Lower leg skin (tissue), 4 donors: ENCODE measurements at regions not wholly inside any gene's neighbourhood (a gene's known extent, or its start where the extent isn't known, plus 50 kb on each side); places are given as distances from the start of the nearest gene placed in this dataset.

Source experiments
- DNase-seq, 2 donors: peaks; one replicate each; pipeline ENCODE4 v3.0.0-alpha.2; 2019; ENCODE audit warnings: low spot score in 2 of 2
- H3K4me3 ChIP-seq: fragments of 200-600 bp; sonication (generic); 2 replicates; pipeline ENCODE4 v1.5.1; 2017; ENCODE audit warnings: mild to moderate bottlenecking, low read depth; ENCODE audit not compliant: poor library complexity, severe bottlenecking
- POLR2A ChIP-seq, 2 donors: fragments of 450-650 bp; IDR thresholded peaks; one replicate each; pipeline ENCODE4 v1.6.1; 2016 to 2017; ENCODE audit warnings: antibody characterized with exemption in 2 of 2, mild to moderate bottlenecking in 1 of 2, moderate library complexity in 1 of 2
- WGBS, 2 donors: methylation state at CpG; one replicate each; pipeline ENCODE4 v1.1.5; 2018; 5-methylcytosine and 5-hydroxymethylcytosine counted together
- intact Hi-C: fragments of 100-400 bp; cut with DNase I; formaldehyde crosslinking; loops from one replicate; pipeline ENCODE4 v1.15.0; 2023; ENCODE audit warnings: low total_unique reads
- TF ChIP-seq, protein P1 (sequence below), 3 donors: fragments of 450-650 bp; IDR thresholded peaks; one replicate each; pipeline ENCODE4 v1.5.1; 2016; ENCODE audit warnings: antibody characterized with exemption in 3 of 3, mild to moderate bottlenecking in 3 of 3, moderate library complexity in 2 of 3

DNA sequence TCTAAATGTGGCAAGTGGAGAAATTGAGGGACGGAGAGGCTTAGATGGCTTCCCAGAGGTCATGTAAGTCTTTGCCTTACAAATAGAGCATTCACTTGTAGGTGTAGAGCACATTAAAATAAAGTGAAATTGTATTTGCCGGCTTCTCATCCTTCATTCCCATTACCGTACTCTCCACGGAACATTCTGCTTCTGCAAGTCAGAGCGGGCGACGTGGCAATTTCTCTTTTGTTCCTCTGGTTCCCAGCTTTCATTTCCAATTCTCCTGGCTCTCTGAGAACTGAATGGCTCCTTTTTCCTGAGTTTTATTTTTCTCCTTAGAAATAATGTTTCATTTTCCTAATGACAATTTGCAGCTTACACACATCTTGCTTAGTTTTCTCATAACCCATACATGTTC lies 51.3 kb upstream of the PFKP start:
- TF ChIP-seq, protein P1, sequence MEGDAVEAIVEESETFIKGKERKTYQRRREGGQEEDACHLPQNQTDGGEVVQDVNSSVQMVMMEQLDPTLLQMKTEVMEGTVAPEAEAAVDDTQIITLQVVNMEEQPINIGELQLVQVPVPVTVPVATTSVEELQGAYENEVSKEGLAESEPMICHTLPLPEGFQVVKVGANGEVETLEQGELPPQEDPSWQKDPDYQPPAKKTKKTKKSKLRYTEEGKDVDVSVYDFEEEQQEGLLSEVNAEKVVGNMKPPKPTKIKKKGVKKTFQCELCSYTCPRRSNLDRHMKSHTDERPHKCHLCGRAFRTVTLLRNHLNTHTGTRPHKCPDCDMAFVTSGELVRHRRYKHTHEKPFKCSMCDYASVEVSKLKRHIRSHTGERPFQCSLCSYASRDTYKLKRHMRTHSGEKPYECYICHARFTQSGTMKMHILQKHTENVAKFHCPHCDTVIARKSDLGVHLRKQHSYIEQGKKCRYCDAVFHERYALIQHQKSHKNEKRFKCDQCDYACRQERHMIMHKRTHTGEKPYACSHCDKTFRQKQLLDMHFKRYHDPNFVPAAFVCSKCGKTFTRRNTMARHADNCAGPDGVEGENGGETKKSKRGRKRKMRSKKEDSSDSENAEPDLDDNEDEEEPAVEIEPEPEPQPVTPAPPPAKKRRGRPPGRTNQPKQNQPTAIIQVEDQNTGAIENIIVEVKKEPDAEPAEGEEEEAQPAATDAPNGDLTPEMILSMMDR (IDR thresholded peaks at IDR 0.05) = no peak
- TF ChIP-seq POLR2A (IDR thresholded peaks at IDR 0.05) = no peak
- H3K4me3 ChIP-seq = no peak overlapping the region
- intact Hi-C loops = no loop called here
- no peak for DNase-seq
- WGBS, 2 donors = 60 to 65% methylated on average over 7 of the region's 7 CpGs

DNA sequence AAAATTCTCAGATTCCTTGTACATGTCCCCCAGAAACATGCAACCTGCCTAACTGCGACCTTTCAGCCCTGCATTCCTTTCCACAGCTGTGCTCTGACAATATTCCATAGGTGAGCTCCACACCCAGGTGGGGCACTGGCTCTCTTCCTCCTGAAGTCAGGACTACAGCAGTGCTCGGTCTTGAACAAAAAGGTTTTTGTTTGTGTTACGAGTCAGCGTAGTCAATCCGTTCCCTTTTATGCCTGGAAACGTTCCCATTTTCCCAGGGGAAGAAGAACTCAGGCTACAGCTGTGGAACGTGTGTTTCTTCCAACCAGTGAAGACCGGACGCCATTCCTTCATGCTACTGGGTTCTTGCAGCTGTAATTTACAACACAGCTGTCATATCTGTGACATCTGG lies 52.4 kb upstream of the PFKP start:
- TF ChIP-seq, protein P1 (IDR thresholded peaks at IDR 0.05) = no peak
- TF ChIP-seq POLR2A (IDR thresholded peaks at IDR 0.05) = no peak
- no peak overlapping the region for H3K4me3 ChIP-seq
- intact Hi-C loops = no loop called here
- 33 to 38% methylated on average over 9 of the region's 9 CpGs for WGBS, 2 donors
- no peak for DNase-seq

DNA sequence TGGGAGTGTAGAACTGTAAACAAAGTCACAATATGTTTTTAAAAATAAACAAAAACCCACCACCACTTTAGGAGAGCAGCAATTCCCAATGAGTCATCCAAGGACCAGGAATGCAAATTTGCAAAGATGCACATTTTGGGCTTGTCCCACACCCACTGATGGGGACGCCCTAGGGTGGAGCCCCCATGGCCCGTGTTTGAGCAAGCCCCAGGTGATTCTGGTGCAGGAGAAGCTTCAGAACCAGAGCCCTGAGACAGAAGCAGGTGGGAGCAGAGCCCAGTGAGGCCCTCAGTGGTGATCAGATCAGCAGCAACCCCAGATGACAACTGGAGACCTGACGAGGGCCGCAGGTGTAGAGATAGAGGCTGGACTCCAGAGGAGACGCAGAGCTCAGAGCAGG lies 55.1 kb upstream of the PFKP start:
- 80 to 86% methylated on average over 5 of the region's 5 CpGs for WGBS, 2 donors
- TF ChIP-seq, protein P1 (IDR thresholded peaks at IDR 0.05) = no peak
- TF ChIP-seq POLR2A (IDR thresholded peaks at IDR 0.05) = no peak
- DNase-seq = no peak
- intact Hi-C loops = no loop called here
- H3K4me3 ChIP-seq = no peak overlapping the region

DNA sequence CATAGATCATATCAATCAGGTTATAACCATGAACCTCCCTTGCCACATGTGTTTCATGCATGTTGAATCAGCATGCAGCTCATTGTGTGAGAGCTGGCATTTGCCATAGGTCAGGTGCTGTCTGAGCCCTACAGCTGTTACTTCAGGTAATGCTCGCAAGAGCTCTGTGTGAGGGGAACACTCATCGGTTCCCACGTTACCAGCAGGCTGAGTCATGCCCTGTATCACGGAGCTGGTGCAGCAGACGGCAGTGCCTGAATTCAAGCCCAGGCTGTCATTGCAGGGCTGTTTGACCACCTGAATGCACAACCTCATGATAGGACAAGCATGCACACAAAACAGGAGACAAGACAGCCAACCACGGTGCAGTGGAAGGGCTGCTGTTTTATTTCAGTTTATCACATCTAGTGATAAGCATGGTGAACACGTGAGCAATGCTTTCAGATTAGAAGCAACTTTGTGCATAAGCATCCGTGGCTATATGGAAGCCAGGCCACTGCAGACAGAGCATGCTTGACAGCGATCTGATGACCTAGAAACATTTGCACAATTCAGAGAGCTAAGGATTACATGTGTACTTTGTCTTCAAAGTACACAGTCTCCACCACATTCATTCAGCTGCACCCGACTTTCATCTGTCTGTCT lies 56.4 kb upstream of the PFKP start:
- H3K4me3 ChIP-seq = no peak overlapping the region
- intact Hi-C loops = no loop called here
- TF ChIP-seq POLR2A (IDR thresholded peaks at IDR 0.05) = no peak
- TF ChIP-seq, protein P1 (IDR thresholded peaks at IDR 0.05) = no peak
- WGBS, 2 donors = 44 to 52% methylated on average over 10 of the region's 10 CpGs
- DNase-seq = no peak

DNA sequence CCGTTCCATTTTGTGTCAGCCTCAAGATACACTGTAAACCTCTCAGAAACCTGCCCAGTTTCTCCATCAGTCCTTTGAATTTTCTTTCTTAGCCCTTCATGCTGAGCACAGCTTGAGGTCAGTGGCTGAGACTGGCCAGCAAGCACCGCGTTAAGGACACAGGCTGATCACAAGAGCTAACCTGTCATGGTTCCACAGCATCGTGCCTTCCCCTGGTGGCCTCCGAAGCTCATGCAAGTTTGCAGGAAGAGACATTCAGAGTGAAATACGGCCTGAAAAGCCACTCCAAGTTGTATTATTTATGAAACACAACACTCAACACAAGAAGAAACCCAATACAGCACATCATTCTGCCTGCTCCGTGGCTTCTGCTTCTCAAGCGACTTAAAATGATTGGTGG lies 57.0 kb upstream of the PFKP start:
- TF ChIP-seq POLR2A (IDR thresholded peaks at IDR 0.05) = no peak
- TF ChIP-seq, protein P1 (IDR thresholded peaks at IDR 0.05) = no peak
- 71 to 72% methylated on average over 8 of the region's 8 CpGs for WGBS, 2 donors

DNA sequence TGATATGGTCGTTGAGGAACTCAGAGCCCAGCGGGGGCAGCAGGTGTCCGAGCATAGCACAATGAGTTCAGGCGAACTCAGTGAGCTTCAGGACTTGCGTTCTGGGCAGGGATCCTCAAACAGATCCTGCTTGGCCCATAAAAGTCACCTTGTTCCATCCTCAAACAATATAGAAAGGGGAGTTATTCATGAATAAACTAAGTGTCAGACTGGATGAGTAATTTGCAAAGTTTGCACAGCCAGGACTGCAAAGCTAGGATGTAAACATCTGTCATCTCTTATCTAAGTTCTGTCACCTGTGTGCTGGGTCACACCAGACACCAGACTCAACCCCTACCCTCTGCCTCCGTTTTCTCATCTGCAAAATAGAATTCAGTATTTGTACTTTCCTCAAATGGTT lies 58.0 kb upstream of the PFKP start:
- no peak for DNase-seq
- no peak for TF ChIP-seq POLR2A (IDR thresholded peaks at IDR 0.05)
- TF ChIP-seq, protein P1 (IDR thresholded peaks at IDR 0.05) = no peak
- WGBS, 2 donors = 49 to 53% methylated on average over 6 of the region's 6 CpGs
- intact Hi-C loops = no loop called here
- no peak overlapping the region for H3K4me3 ChIP-seq

More for the DNA sequence above, 57.0 kb upstream of the PFKP start:
- H3K4me3 ChIP-seq = no peak overlapping the region
- no peak for DNase-seq
- intact Hi-C loops = no loop called here
